CD4-positive, alpha-beta T cell treated with Interleukin-12 subunit alpha and Interleukin-12 subunit beta, for 1 hour (primary cell): ENCODE measurements at regions not wholly inside any gene's neighbourhood (a gene's known extent, or its start where the extent isn't known, plus 50 kb on each side); places are given as distances from the start of the nearest gene placed in this dataset.
A peak's percentile ranks its signal among the peaks of the same experiment; 100 is the strongest.

Experiments used
- DNase-seq: peaks from one replicate; pipeline ENCODE4 v3.0.0-alpha.2; 2020

- no peak for DNase-seq
Observed at GRCh38 chrX:38856670-38857265, 55.5 kb downstream of the MID1IP1 start.

GRCh38 chrX:38857736-38858523 is 56.7 kb downstream of the MID1IP1 start:
- DNase-seq: no peak

- no peak for DNase-seq
Observed at GRCh38 chrX:38859602-38860001, 58.3 kb downstream of the MID1IP1 start.

GRCh38 chrX:38860106-38861013 is 59.1 kb downstream of the MID1IP1 start:
- DNase-seq: no peak

- DNase-seq: no peak
Observed at GRCh38 chrX:38861489-38861888, 60.2 kb downstream of the MID1IP1 start.

- no peak for DNase-seq
Observed at GRCh38 chrX:38862100-38862499, 60.8 kb downstream of the MID1IP1 start.

- no peak for DNase-seq
Observed at GRCh38 chrX:38864165-38864564, 62.9 kb downstream of the MID1IP1 start.

- DNase-seq: no peak
Observed at GRCh38 chrX:38868321-38868720, 67.1 kb downstream of the MID1IP1 start.

GRCh38 chrX:38868941-38869401 is 67.7 kb downstream of the MID1IP1 start:
- no peak for DNase-seq

- DNase-seq: no peak
Observed at GRCh38 chrX:38870361-38870895, 69.2 kb downstream of the MID1IP1 start.

GRCh38 chrX:38871129-38872029 is 70.1 kb downstream of the MID1IP1 start:
- no peak for DNase-seq

GRCh38 chrX:38877366-38877765 is 76.1 kb downstream of the MID1IP1 start:
- DNase-seq: no peak

GRCh38 chrX:38878641-38879340 is 77.5 kb downstream of the MID1IP1 start:
- DNase-seq: no peak

GRCh38 chrX:38879631-38880220 is 78.5 kb downstream of the MID1IP1 start:
- peak; percentile 1 for DNase-seq

GRCh38 chrX:38880296-38880854 is 79.1 kb downstream of the MID1IP1 start:
- DNase-seq: no peak

GRCh38 chrX:38881066-38881465 is 79.8 kb downstream of the MID1IP1 start:
- no peak for DNase-seq

GRCh38 chrX:38881727-38882126 is 80.5 kb downstream of the MID1IP1 start:
- DNase-seq: no peak

- DNase-seq: no peak
Observed at GRCh38 chrX:38882894-38883626, 81.8 kb downstream of the MID1IP1 start.

- no peak for DNase-seq
Observed at GRCh38 chrX:38886112-38886511, 84.9 kb downstream of the MID1IP1 start.

- no peak for DNase-seq
Observed at GRCh38 chrX:38887222-38887621, 86.0 kb downstream of the MID1IP1 start.
